Inferior parietal cortex (tissue), 1 donor: ENCODE measurements at regions not wholly inside any gene's neighbourhood (a gene's known extent, or its start where the extent isn't known, plus 50 kb on each side); places are given as distances from the start of the nearest gene placed in this dataset.

Experiments used
- DNase-seq: peaks from one replicate; pipeline ENCODE4 v3.0.0-alpha.2; 2016; ENCODE audit errors: extremely low spot score

DNA sequence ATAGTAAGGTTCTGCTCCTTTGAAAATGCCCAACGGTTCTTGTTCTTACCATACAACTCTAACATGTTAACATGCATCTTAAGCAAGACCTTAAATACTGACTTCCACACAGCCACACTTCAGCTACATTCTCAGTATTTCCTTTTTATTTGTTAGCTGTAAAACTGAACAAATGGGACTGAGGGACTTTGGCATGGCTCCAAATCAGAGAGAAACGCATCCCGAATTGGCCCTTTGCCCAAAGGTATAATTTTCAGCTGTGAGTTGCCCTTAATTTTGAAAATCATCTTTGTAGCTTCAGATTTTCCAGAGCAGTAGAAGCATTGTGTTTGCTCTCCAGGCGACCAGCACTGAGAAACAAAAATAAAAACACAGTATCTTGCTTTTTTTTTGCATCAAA lies 56.4 kb downstream of the NEUROD6 start:
- no peak for DNase-seq

DNA sequence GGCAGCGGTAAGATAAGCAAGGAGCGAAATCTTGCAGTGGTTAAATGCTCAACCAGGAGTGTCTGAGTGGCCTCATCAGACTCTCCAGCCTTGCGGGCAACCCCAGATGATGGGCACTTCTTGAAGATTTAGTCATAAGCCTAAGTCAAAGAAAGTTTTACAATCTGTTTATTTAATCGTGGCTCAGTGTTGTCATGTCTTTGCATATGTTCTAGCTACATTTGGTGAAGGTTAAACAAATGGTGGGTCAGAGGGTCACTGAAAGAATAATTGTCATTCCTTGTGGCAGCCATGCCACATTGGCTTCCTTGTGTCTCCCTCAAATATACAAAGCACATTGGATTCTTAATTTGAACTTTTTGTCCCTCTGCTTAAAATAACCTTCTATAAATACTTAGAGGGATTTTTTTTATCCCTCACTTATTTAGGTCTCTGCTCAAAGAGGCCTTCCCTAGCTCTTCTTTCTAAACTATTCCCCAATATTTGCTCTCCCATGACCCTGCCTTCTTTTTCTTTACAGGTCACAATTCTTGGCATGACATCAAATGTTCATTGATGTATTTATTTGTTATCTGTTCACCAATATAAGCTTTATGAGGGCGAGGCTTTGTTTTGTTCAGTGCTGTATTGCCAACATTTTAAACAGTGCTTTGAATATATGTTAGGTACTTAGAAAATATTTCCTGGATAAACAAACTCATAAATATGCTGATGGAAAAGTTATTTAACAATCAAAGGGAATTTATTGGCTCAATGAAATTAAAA lies 68.7 kb downstream of the NEUROD6 start:
- no peak for DNase-seq

DNA sequence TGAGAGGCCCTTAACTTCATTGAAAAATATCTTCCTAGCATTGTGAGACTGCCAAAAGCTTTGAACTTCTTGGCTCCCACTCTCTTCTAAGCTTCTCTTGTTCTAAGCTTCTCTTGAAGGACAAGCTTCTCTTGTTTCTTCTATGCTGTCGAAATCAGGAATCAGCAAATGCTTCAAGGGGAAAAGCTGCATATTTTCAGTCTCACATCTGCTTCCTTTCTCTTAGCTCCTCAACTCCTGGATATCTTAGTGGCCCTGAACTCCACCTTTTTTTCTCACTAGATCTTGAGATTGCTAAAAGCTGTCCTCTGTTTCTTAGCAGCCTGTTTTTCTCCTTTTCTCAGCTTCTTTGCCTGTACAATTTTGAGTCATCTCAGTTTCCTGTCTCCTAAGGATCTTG lies 73.0 kb downstream of the NEUROD6 start:
- DNase-seq: no peak

DNA sequence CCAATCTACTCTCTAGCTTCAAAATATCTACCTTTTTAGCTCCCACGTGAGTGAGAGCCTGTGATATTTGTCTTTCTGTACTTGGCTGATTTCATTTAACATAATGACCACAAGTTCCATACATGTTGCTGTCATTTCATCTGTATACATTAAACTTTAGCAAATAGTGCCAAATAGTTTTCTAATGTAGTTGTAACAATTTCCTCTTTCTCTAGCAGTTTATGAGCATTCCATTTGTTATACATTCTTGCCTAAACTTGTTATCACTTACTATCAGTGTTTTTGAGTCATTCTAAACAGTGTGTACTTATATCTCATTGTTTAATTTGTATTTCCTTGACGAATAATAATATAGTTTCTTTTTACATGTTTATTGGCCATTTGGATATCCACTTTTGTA lies 77.2 kb downstream of the NEUROD6 start:
- no peak for DNase-seq

DNA sequence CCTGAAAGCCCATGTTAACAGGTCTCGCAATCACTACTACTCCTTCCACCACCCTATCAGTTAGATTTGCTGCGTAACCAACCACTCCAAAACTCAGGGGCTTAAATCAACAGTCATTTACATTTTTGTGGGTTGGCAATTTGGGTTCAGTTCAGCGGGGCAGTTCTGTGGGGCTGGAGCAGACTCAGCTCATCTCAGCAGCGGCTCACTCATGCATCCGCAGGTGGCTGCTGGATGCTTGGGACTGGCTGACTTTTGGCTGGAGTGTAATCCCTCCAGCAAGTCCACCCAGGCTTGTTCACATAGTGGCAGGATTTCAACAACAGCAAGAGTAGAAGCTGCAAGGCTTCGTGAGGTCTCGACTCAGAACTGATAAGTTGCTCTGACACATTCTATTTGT lies 79.2 kb downstream of the NEUROD6 start:
- no peak for DNase-seq

DNA sequence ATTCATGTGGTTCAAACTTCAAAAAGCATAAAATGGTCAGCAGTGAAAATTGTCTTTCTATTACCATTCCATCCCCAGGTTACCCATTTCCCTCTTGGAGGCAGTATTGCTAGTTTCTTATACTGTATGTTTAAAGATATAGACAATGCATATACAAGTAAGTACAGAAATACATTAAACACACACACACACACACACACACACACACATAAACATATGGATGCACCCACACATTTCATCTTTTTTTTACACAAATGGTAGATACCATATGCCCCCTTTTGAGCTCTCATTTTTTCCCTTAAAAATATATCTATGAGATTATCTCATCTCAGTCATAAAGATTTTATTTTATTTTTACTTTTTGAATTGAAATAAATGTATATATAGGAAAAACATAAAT lies 79.7 kb downstream of the NEUROD6 start:
- DNase-seq: no peak

DNA sequence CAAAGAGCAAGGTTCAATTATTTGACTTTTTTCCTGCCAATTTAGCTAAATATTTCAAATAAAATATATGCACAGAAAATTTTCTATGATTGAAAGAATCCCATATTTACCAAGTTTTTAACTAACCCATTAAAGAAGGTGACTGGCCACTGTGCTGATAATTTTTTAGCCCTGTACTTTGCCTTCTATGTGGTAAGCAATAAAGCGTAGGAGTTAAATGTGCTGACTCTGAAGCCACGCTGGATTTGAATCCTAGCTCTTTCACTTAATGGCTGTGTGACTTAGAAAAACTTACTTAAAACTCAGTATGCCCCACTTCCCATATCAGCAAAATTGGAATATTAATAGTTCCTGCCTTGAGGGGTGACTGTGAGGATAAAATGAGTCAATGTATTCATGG lies 82.1 kb downstream of the NEUROD6 start:
- DNase-seq: no peak

DNA sequence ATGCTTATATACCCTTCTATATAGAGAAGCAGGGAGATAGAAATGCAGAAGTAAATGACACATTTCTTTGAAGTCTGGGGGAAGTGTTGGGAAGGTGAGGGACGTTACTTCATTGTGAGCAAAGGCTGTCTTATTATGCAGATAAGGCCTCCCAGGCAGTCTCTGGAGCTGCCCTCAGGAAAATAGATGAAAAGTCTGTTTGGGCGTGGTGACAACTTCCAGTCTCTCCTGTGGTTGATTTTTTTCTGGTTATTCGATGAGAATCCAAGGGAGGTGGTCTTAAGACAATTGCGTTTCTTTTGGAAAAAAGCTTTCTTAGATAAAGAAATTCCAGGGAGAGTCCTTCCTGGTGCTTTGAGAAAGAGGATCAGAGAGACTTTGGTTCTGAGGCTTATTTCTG lies 84.0 kb downstream of the NEUROD6 start:
- DNase-seq: no peak

DNA sequence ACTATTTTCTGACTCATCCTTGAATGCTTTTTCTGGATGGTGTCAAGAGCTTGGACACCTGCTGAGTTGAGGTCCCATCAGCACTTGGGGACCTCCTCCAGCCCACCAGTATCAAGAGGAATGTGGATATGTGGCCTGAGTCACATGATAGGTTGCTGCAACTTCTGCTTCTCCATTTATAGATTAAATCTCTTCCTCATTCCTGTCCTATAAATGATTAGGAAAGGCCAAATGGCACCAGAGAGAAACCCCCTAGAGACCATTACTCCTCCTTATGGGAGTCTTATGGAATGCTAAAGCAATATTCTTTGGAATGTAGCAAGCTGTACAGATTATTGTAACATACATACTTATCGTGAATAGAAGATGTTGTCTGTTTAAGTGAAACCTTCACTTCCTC lies 85.6 kb downstream of the NEUROD6 start:
- DNase-seq: no peak

DNA sequence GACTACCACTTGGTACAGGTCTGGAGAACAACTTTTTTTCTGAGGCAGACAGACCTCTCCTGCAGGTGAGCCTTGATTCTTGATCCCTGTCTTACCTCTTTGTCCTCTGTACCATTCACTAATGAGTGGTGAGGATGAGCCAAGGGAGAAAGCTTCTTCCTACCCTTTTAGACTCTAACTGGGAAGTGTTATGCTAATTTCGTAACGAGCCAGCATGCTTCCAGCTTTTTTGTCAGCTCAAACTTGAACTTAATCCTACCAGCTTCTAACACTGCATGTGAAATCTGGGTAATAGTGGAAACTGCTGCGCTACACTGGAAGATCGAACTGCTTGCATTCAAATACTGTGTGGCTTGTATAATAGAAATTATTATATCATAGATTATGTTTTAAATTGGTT lies 87.0 kb downstream of the NEUROD6 start:
- DNase-seq: no peak

DNA sequence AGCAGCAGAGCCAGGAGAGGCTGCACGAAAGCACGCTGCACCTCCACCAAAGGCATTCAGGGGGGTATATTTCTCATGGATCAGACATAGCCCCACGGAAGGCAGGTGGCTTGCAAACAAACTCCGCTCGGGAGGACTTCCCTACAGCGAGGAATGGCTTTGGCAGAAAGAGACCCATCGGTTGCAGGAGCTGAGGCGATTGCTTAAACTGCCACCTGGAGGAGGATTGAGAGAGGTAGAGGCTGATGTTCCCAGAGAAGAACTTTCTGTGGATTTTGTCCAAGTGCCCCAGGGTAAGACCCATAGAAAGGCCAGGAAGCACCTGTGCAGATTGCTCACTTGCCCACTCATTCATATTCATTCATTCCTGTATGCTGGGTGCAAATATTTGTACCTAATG lies 89.1 kb downstream of the NEUROD6 start:
- no peak for DNase-seq

DNA sequence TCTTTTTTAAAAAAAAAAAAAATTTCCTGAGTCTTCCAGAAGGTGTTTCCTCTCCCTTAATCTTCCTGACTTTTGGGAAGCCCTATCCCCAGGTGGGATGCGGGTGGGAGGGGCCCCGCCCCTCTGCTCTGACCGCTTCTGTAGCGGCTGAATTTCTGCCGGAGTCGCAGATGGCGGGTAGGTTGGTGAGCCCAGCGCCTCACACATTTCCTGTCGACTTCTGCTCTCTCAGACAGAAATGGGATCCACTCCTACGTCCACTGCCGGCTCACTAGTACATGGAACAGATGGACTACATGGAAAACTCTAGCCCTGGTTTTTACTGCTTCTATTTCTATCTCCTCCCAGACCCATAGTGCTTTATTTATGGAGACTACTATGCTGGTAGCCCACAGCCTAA lies 90.9 kb downstream of the NEUROD6 start:
- no peak for DNase-seq

DNA sequence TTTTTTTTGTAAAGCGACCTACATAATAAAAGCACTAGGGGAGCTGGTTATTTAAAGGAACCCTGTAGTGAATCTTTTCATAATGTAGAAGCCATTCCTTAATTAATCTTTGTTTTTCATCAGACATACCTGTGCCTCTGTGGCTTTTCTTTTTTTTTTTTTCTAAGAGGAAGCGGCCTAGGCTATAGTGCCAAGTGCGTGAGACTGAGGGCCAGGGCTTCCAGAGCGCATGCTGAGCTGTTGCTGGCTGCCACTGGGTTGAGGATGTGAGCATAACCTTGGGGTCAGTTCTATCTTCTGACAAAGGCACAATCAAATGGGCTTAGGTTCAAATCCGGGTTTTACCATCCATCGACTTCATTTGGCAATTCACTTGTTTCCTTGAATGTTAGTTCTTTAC lies 103.7 kb downstream of the NEUROD6 start:
- DNase-seq: no peak

DNA sequence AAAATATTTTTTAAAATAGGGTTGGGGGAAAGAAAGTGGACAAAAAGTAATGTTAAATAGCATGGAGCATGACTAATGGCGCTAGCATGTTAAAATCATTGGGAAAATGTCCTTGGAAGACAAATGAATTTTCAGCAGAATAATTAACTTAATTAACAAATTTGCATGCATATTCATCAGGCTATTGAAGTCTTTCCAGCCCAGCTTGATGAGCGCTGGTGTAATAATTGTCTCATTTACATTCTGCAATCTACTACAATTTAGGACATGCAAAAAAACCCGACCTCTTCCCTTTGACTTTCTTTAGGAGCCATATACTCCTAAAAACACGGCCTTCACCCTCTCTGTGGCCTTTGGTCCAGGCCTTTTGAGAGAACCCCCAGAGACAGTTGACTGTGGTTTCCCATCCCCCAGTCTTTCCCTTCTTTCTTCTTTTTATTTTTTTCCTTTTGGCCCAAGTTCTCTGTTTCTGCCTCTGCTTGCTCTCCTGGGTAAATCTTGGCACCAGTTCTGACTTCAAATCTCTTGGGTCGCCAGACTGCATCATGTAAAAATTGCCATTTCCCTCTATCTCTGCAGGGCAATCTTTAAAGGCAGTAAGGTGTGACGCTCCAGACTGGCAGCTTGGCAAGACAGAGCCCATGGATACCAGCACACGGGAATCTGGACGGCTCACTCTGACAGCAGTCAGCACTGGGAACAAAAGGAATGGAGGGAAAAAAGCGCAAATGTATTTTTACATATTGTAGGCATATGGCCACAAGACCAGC lies 105.5 kb downstream of the NEUROD6 start:
- no peak for DNase-seq

DNA sequence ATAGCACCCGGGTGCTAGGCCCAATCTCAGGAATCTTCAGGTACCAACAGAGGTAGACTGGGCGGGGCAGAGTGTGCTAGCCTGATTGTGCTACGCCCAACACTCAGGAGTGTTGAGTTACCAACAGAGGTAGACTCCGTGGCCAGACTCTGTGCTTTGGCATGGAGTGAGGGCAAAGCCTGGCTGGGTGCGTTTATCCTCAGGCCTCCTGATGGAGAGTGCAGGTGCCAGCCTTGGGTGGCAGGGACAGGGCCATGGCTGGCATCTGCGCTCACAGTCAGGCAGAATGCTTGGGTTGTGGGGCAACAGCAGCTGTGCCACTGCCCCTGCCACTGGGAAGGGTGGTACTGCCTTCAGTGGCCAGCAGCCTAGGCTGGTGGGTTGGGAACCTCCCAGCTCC lies 111.6 kb downstream of the NEUROD6 start:
- DNase-seq: no peak

DNA sequence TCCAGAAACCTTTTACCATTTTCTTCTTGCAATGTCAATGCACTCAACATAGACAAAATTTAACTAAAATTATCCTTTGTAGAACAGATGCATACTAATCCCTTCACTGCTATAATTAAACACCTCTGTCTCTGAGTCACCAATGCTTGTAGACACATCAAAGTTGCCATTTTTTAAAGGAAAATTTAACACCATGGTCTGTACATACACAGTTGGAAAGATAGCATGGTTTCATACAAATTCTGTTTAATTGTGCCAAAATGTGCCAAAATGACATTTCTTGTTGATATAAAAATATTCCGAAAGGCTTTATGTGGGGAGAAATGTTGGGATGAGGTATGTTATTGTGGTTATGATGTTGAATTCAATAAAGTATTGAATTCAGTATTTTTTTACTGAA lies 125.8 kb downstream of the NEUROD6 start:
- DNase-seq: peak; percentile 45

DNA sequence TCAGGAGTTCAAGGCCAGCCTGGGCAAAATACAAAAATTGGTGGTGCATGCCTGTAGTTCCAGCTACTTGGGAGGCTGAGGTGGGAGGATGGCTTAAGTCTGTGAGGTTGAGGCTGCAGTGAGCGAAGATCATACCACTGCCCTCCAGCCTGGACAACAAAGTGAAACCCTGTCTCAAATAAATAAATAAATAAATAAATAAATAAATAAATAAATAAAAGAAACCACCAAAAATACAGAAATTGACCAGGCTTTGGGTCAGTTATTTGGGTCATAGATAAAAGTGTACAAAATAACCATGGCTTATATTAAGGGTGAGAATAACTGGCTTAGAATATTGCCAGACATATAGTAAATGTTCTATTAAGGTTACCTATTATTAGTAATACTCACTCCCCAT lies 129.2 kb downstream of the NEUROD6 start:
- DNase-seq: no peak

DNA sequence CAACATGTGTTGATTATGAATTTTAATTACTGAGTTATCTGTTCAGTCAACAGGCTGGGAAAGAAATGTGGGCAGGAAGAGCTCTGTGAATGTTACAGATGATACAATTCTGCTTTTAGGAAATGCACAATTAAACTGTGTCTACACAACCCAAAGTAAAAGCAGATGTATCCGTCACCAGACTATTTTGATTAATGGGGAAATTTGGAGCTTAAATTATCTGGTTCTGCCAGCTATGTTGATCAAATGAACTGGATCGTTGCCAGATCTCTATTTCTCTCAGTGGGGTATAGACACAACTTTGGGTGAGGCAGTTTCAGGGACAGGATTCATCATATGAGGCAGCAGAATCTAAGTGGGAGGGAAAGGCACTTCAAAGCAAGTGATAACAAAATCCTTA lies 136.5 kb downstream of the NEUROD6 start:
- DNase-seq: no peak

DNA sequence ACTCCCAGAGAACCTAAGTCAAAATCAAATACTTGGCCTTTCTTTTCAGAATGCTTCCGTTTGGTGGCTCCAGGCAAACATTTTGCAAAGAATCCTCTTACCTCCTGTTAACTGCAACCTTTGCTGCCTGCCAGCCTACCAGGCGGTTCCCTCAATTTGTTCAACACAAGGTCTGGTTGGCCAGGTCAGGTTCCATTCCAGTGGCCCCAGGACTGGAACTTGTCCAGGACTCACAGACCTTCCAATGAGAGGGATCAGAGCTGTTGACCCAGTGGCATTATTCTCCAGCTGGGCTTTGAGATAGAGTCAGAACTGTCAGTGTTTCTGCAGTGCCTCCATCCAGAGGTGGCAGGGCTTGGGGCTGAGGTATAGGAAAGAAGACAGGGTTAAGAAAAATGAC lies 137.0 kb downstream of the NEUROD6 start:
- no peak for DNase-seq

DNA sequence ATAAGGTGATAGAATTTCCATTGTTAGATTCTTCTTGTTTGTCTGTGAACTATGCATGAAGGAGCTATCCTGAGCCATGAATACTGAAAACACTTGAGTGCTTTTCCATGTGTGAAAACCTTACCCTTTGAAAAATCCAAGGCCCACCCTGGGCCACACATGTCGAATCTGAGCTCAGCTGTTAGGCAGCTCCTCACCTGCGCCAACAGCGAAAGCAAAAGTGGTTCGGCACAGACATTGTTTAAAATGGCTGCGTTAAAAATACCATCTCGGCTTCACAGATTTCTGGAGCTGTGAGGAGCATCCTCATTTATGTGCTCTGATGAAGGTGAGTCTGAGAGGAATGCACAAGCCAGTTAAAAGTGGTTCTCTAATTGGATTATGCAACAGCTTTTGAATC lies 137.7 kb downstream of the NEUROD6 start:
- peak; percentile 50 for DNase-seq

DNA sequence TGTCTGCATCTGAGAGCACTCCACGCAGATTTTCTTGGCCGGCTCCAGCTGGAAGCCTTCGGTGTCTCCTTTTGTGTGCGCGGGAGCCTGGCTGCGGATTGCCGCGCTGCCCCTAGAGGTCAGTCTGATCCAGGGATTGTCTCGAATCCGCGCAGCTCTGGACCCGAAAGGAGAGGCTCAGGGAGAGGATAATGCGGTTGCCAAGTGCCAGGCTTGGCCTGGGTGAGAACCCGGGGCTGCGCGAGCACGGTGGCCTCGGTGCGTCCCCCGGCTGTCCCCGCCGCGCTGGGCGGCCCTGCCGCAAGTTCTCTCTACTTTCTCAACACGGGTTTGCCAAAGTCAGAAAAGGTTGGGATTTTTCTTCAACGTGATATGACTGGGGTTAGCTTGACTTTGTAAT lies 140.9 kb downstream of the ADCYAP1R1 start:
- peak; percentile 74 for DNase-seq

DNA sequence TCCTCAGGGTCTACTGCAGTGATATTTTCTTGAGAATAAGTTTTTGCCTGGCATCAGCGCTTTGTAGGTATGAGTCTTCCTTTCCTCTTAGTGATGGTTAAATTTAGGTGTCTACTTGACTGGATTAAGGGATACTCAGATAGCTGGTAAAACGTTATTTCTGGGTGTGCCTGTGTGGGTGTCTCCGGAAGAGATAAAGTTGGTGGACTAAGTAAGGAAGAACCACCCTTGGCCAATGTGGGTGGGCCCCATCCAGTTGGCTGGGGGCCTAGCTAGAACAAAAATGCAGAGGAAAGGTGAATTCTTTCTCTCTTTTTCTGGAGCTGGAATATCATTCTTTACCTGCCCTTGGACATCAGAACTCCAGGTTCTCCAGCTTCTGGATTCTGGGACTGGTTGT lies 138.8 kb downstream of the ADCYAP1R1 start:
- no peak for DNase-seq

DNA sequence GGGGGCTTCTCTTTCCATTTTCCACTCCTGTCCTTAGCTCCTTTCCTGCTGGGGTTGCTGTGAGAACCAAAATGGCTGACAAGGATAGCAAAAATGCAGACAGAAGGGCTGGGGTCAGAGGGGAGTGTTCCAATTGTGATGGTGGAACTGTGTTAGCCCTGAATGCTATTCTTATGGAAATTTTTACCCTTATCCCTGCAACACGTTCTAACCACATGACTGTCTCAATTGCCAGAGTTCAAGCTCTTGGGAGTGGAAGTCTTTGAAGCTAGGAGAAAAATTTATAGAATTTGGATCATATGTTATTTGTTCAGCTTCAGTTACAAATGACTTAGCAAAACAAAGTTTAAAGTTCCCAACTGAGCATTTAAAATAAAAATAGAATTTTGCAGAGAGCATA lies 134.1 kb downstream of the ADCYAP1R1 start:
- DNase-seq: no peak

DNA sequence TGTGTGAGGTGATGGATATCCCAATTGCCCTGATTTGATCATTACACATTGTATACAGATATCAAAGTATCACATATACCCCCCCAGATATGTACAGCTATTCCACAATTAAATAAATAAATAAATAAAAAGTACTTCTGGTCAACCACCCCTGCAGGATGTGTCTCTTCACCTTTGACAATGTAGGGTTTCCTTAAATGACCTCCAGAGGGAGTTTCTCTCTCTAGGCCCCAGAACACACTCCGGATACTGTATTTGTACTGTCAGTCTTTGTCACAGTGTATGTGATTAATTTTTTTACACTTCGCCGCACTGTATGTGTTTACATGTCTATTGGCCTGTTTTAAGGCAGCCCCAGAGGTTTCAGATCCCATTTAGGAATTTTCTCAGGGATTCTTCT lies 123.6 kb downstream of the ADCYAP1R1 start:
- DNase-seq: no peak
